ENCODE measurements at regions not wholly inside any gene's neighbourhood (a gene's known extent, or its start where the extent isn't known, plus 50 kb on each side); places are given as distances from the start of the nearest gene placed in this dataset.
"Not testable (repeated sequence)": the region's sequence is repeated elsewhere in the genome, so short reads cannot be mapped to it uniquely, and the experiment has no call there.

DNA sequence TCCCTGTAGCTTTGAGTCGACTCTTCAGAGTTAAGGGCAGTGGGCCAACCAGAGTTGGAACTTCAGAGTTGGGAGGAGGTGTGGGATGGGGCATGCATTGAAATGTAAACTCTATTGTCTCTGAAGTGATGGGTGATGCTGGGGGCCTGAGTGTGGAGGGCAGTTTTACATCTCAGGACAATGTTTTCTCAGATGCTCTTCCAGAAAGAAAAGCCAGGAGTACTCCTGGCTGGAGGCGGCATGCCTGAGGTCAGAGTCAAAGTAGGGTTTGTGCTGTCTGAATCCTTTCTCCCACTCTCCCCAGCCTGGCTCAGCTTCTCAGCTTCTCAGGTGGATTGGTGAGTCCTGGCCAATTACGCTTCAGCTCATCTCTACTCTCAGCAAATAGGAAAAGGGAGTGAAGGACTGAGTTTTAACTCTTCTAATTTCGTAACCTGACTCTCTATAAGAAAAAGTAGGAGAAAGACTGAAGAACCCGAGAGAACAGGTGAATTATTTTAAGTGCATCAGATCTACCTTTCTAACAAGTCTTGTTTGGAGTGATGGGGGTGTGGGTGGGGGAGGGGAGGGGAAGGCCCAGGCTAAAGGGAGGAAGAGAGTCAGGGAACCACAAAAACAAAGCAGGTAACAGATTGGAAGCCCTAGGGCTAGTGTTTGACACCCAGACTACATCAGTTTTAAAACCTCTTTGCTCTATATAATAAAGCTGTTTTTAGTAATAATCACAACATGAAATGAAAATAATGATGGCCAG lies 107.5 kb upstream of the PELI1 start:
- DNase-seq (ENCODE audit: low spot score), result no peak

- DNase-seq (ENCODE audit: low spot score), result not testable (repeated sequence)
Measured at GRCh38 chr2:64252251-64252978, 108.2 kb upstream of the PELI1 start.

DNA sequence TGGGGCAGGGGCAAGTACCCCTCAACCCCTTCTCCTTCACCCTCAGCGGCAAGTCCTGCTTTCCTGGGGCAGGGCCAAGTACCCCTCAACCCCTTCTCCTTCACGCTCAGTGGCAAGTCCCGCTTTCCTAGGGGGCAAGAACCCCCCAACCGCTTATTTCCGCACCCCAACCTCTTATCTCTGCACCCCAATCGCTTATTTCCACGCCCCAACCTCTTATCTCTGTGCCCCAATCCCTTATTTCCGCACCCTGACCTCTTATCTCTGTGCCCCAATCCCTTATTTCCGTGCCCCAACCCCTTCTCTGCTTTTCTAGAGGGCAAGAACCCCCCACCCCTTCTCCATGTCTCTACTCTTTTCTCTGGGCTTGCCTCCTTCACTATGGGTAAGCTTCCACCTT lies 109.2 kb upstream of the PELI1 start:
- DNase-seq (ENCODE audit: low spot score), result not testable (repeated sequence)

- DNase-seq (ENCODE audit: low spot score), result no peak
Measured at GRCh38 chr2:64258566-64258965, 114.3 kb upstream of the PELI1 start.

GRCh38 chr2:64259312-64259711 lies 115.1 kb upstream of the PELI1 start:
- DNase-seq (ENCODE audit: low spot score), result no peak

DNA sequence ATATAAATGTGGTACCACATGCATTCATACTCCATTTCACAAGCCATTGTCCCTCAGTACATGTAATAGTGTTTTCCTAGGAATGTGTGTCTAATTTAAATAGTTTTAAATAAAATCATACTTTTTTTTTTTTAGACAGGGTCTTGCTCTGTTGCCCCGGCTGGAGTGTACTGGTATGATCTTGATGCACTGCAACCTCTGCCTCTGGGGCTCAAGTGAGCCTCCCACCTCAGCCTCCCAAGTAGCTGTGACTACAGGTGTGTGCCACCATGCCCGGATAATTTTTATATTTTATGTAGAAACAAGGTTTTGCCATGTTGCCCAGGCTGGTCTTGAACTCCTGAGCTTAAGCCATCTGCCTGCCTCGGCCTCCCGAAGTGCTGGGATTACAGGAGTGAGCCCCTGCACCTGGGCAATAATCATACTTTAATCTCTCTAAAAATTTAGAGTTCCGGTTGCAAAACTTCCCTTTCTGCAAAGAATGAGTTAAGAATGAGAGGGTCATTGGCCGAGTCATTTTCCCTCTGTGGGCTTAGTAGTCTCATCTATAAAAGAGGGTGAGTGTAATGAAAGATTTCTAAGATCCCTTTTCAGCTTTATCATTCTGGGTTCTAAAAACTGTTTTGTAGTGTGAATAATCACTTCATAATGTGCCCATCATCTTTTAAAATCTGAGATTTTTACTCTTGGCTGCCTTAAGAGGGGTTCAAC lies 116.0 kb upstream of the PELI1 start:
- DNase-seq (ENCODE audit: low spot score), result no peak

- peak; percentile 45 for DNase-seq (ENCODE audit: low spot score)
Measured at GRCh38 chr2:64260817-64261216, 116.6 kb upstream of the PELI1 start.

DNA sequence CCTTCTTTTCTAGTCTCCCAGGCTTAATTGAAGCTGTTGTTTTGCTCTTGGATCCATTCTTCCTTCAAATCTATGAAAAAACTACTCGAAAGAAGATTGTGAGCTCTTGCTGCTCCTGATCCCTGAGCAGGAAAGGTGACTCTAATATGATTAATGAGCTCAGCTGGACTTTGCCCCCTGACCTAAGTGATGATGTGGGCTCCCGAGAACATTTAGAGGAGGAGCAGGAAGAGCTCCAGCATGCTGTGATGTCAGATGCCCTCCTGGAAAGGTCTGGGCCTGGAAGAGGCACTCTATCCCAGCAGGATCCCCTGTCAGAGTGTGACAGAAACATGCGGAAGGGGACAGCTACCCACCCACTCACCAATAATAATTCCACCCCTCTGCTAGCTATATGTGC lies 117.9 kb upstream of the PELI1 start:
- DNase-seq (ENCODE audit: low spot score), result no peak

DNA sequence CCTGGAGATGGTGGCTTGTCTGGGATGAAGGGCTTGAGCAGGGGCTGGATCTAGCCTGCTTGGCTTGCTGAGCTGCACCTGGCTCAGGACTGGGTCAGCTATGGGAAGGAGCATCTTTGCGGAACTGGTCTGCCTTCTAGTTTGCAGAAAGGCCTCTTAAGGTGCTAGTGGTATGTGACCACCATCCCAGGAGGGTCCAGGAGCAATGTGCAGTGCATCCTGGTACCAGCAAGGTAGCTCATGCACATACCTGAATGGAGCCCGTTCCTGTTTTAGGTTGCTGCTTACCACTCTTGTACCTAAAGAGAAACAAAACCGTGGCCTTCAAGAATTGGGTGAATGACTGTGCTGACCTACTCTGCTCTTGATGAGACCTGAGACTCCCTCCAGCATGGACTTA lies 118.6 kb upstream of the PELI1 start:
- no peak for DNase-seq (ENCODE audit: low spot score)

DNA sequence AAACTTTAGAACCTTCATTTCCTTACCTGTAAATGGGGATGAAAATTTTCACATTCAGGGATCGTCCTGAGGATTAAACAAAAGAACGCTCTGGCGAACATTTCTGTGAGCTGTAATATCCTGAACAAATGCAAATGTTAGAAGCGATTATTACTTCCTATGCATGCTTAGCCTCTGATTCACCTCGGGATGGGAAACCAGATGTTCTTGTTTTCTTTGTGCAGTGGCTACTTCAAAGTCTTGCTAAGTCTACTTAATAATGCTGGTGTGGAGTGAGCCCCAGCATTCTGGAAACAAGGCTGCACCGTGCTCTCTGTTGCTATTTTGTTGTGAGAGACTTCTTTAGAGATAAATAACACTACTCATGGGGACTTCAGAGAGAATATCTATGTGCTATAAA lies 119.1 kb upstream of the PELI1 start:
- DNase-seq (ENCODE audit: low spot score), result no peak

DNA sequence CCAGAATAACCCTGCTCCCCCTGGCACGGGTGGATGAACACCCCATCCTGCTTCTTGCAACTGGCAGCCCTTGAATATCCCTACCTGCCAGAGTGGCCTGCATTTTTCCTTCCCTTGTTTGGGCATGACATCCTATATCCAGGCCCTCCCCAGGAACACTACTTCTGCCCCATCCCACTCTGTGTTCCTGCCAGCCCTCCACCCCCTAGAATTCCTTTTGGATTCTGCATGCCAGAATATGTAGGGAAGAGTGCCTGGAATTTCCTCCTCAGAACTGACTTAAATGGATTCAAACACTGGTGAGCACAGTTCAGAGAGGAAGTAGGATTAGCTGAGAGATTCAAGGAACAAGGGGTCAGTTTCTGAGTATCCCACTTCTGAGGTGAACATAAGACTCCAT lies 123.5 kb upstream of the PELI1 start:
- no peak for DNase-seq (ENCODE audit: low spot score)

- DNase-seq (ENCODE audit: low spot score), result no peak
Measured at GRCh38 chr2:64268330-64269048, 124.3 kb upstream of the PELI1 start.

- DNase-seq (ENCODE audit: low spot score), result no peak
Measured at GRCh38 chr2:64273524-64274398, 129.5 kb upstream of the PELI1 start.

DNA sequence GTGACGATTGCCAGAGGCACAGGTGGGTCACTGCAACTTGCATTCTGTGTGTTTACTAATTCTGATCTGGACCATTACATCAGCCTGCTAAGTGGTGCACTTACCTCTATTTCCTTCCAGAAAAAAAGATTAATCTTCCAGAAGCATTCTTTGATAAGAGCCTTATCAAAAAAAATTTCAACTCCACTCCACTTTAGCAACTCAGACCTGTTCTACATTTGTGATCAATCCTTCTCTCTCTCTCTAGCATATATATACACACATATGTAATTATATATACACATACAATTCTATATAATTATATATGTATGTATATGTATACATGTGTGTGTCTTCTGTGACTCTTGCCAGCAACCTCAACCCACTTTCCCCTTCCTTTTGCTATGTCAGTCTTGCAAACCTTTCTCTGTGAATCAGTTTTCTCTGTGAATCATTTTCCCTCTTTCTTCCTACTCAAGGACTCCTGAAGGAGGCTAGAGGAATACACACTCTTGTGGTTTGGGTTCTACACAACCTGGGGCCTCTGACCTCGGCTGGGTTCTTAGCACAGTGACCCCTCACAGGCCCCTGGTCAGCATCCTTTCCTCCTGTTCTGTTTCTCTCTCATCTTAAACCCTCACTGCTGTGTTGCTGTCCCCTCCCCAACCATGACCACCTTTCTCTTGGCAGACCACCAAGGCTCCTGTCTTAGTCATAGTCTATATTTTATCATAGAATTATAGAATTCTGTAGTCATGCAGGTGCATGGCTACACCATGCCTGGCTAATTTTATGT lies 130.4 kb upstream of the PELI1 start:
- no peak for DNase-seq (ENCODE audit: low spot score)

- no peak for DNase-seq (ENCODE audit: low spot score)
Measured at GRCh38 chr2:64275174-64275466, 130.9 kb upstream of the PELI1 start.

DNA sequence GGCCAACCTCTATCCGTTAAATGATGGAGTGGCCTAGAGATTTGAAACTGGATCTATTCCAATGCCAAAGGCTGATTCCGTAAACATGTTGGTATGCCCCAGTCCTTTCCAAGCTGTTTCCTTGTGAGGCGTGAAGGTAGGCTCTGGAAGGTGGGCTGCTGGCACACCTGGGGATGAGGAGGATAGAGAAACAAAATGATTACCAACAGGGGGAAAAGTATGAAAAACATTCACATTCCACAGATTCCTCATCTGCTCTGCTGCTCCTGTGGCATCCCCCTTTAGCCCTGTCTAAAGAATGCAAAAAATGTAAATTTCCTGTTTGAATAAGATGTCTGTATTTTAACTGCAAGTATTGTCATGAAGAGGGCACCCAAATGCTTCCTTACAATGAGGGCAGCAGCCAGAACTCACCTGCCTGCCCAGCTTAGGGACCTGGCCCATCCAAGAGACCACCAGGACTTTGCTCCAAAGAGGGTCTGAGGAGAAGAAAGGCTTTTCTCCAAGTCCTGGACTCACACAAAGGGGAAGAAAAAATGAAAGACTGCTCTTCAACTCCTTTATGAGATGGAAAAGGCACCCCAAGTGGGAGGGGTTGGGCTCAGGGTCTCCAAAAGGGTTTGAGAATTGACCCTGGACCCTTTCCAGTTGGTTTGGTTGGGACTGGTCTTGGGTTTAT lies 132.3 kb upstream of the PELI1 start:
- DNase-seq (ENCODE audit: low spot score), result no peak

- no peak for DNase-seq (ENCODE audit: low spot score)
Measured at GRCh38 chr2:64277101-64277849, 133.1 kb upstream of the PELI1 start.

GRCh38 chr2:64280812-64281211 lies 136.6 kb upstream of the PELI1 start:
- not testable (repeated sequence) for DNase-seq (ENCODE audit: low spot score)

DNA sequence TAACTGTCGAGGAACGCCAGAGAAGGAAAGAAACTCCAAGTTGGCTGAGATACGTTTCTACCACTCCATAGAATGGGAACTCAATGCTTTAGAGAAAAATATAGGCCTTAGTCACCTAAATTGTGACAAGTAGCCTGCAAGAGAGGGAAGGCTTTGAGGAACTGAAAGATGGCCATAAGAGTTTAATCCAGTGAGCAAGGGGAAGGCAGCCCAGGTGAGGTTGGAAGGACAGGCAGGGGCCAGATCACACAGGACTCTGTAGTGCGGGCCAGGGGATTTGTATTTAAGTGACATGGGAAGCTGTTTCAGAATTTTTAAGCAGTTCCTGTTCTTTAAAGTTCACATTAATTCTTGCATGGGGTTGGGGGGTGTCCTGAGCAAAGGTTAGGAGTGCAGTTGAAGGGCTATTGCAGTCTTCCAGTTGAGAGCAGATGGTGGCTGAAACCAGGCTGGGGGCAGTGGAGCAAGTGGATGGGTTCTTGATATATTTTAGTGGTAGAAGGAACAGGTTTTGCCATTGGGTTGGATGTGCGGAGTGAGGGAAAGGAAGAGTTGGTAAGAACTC lies 138.9 kb upstream of the PELI1 start:
- DNase-seq (ENCODE audit: low spot score), result no peak
